Ascending aorta (tissue), 2 donors: ENCODE measurements at regions not wholly inside any gene's neighbourhood (a gene's known extent, or its start where the extent isn't known, plus 50 kb on each side); places are given as distances from the start of the nearest gene placed in this dataset.

Experiments
- DNase-seq, 2 donors: peaks; one replicate each; pipeline ENCODE4 v3.0.0-alpha.2; 2019; ENCODE audit warnings: low spot score in 2 of 2
- H3K27ac ChIP-seq, 2 donors: fragments of 200-600 bp; sonication (generic); one replicate each; pipeline ENCODE4 v1.5.1; 2016 to 2017; ENCODE audit warnings: mild to moderate bottlenecking in 1 of 2
- H3K27me3 ChIP-seq: fragments of 200-600 bp; sonication (generic); one replicate; pipeline ENCODE4 v1.5.1; 2017
- H3K36me3 ChIP-seq, 2 donors: fragments of 200-600 bp; sonication (generic); one replicate each; pipeline ENCODE4 v1.5.1; 2016
- H3K4me1 ChIP-seq, 2 donors: fragments of 200-600 bp; sonication (generic); one replicate each; pipeline ENCODE4 v1.5.1; 2016 to 2017; ENCODE audit warnings: mild to moderate bottlenecking in 1 of 2
- H3K4me3 ChIP-seq, 2 donors: fragments of 200-600 bp; sonication (generic); one replicate each; pipeline ENCODE4 v1.5.1; 2016 to 2017; ENCODE audit warnings: mild to moderate bottlenecking in 1 of 2
- H3K9me3 ChIP-seq, 2 donors: fragments of 200-600 bp; sonication (generic); one replicate each; pipeline ENCODE4 v1.5.1; 2016
- CTCF ChIP-seq, 3 experiments: fragments of 200-600 bp in 2 of 3; fragments of 450-650 bp in 1 of 3; sonication (generic) in 2 of 3; IDR thresholded peaks; one replicate each; pipeline ENCODE4 v1.5.1; 2016 to 2019; ENCODE audit warnings: antibody characterized with exemption in 3 of 3, mild to moderate bottlenecking in 1 of 3, moderate library complexity in 1 of 3
- intact Hi-C: fragments of 100-400 bp; cut with DNase I; formaldehyde crosslinking; loops from one replicate; pipeline ENCODE4 v1.15.1; 2023

DNA sequence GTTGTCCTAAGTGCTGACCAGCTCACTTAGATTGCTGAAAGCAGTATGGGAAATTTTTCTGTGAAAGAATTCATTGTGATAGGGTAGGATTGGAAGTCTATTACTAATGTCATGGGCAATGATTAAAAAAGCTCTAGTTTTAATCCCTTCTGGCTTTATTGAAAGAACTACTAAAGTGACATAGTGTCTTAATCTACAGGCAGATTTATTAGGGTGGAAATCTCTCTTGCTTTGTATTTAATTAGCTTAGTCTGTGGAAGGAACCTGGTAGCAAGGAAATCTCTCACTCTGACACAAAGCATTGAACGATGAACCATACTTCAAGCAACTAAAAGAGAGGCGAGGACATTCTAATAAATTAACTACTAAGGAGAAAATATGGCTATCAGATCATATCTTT lies 1029.2 kb upstream of the PCDH20 start:
- Histone ChIP-seq H3K36me3 (no peaks in the 10 kb centered on the region), H3K27ac (no peak overlapping the region), H3K27me3 (no peaks in the 10 kb centered on the region), H3K4me1 (no peaks in the 10 kb centered on the region), H3K4me3 (no peak overlapping the region), H3K9me3 (no peaks in the 10 kb centered on the region)
- no peak for DNase-seq
- TF ChIP-seq CTCF (IDR thresholded peaks at IDR 0.05) = no peak
- intact Hi-C loops = no loop called here

GRCh38 chr13:62434081-62434480 lies 1018.4 kb upstream of the PCDH20 start:
- H3K9me3 ChIP-seq = no peaks in the 10 kb centered on the region
- no peaks in the 10 kb centered on the region for H3K36me3 ChIP-seq
- no peak for DNase-seq
- no peaks in the 10 kb centered on the region for H3K27me3 ChIP-seq
- H3K27ac ChIP-seq = no peak overlapping the region
- TF ChIP-seq CTCF (IDR thresholded peaks at IDR 0.05) = no peak
- no peaks in the 10 kb centered on the region for H3K4me1 ChIP-seq
- no peak overlapping the region for H3K4me3 ChIP-seq
- intact Hi-C loops = no loop called here

- no peaks in the 10 kb centered on the region for H3K4me1 ChIP-seq
- no peak overlapping the region for H3K27ac ChIP-seq
- no peaks in the 10 kb centered on the region for H3K9me3 ChIP-seq
- DNase-seq = no peak
- H3K4me3 ChIP-seq = no peak overlapping the region
- no peak for TF ChIP-seq CTCF (IDR thresholded peaks at IDR 0.05)
- intact Hi-C loops = no loop called here
- H3K36me3 ChIP-seq = no peaks in the 10 kb centered on the region
- H3K27me3 ChIP-seq = no peaks in the 10 kb centered on the region
Measured at GRCh38 chr13:62433660-62434059, 1018.0 kb upstream of the PCDH20 start.

GRCh38 chr13:62432906-62433305 lies 1017.3 kb upstream of the PCDH20 start:
- H3K27me3 ChIP-seq = no peaks in the 10 kb centered on the region
- no peak for DNase-seq
- H3K36me3 ChIP-seq = no peaks in the 10 kb centered on the region
- no peaks in the 10 kb centered on the region for H3K4me1 ChIP-seq
- H3K27ac ChIP-seq = no peak overlapping the region
- intact Hi-C loops = no loop called here
- no peaks in the 10 kb centered on the region for H3K9me3 ChIP-seq
- TF ChIP-seq CTCF (IDR thresholded peaks at IDR 0.05) = no peak
- H3K4me3 ChIP-seq = no peak overlapping the region

GRCh38 chr13:62432295-62432694 lies 1016.6 kb upstream of the PCDH20 start:
- DNase-seq = no peak
- no peaks in the 10 kb centered on the region for H3K36me3 ChIP-seq
- no peaks in the 10 kb centered on the region for H3K4me1 ChIP-seq
- no peaks in the 10 kb centered on the region for H3K27me3 ChIP-seq
- no peak for TF ChIP-seq CTCF (IDR thresholded peaks at IDR 0.05)
- no peak overlapping the region for H3K27ac ChIP-seq
- H3K9me3 ChIP-seq = no peaks in the 10 kb centered on the region
- intact Hi-C loops = no loop called here
- no peak overlapping the region for H3K4me3 ChIP-seq

- intact Hi-C loops = no loop called here
- no peak for TF ChIP-seq CTCF (IDR thresholded peaks at IDR 0.05)
- no peak for DNase-seq
- no peak overlapping the region for H3K27ac ChIP-seq
- no peaks in the 10 kb centered on the region for H3K9me3 ChIP-seq
- H3K27me3 ChIP-seq = no peaks in the 10 kb centered on the region
- no peaks in the 10 kb centered on the region for H3K36me3 ChIP-seq
- H3K4me1 ChIP-seq = no peaks in the 10 kb centered on the region
- H3K4me3 ChIP-seq = no peak overlapping the region
Measured at GRCh38 chr13:62431852-62432251, 1016.2 kb upstream of the PCDH20 start.
